Loucy (cell line): ENCODE measurements at regions not wholly inside any gene's neighbourhood (a gene's known extent, or its start where the extent isn't known, plus 50 kb on each side); places are given as distances from the start of the nearest gene placed in this dataset.

Experiments
- H2AFZ ChIP-seq: fragments of 200-600 bp; sonication (generic); 2 replicates; pipeline ENCODE4 v1.6.0; 2016; ENCODE audit warnings: antibody characterized with exemption, mild to moderate bottlenecking, low read length, moderate library complexity
- H3F3A ChIP-seq: fragments of 200-600 bp; 2 replicates; pipeline ENCODE4 v1.6.0; 2016; ENCODE audit warnings: antibody characterized with exemption, low read depth, mild to moderate bottlenecking
- H3K27me3 ChIP-seq: fragments of 200-600 bp; sonication (generic); 2 replicates; pipeline ENCODE4 v1.6.1; 2014; ENCODE audit warnings: low read length, mild to moderate bottlenecking; ENCODE audit not compliant: insufficient read depth, poor library complexity, severe bottlenecking
- H3K36me3 ChIP-seq: fragments of 200-600 bp; sonication (generic); 2 replicates; pipeline ENCODE4 v1.6.1; 2016; ENCODE audit warnings: low read length; ENCODE audit not compliant: insufficient read depth
- H3K4me1 ChIP-seq: fragments of 200-600 bp; sonication (generic); 2 replicates; pipeline ENCODE4 v1.5.1; 2014; ENCODE audit warnings: low read length, mild to moderate bottlenecking; ENCODE audit not compliant: insufficient read depth, poor library complexity, severe bottlenecking
- H3K4me2 ChIP-seq: fragments of 200-600 bp; sonication (generic); 2 replicates; pipeline ENCODE4 v1.6.0; 2014; ENCODE audit warnings: antibody characterized with exemption, low read length, low read depth, mild to moderate bottlenecking; ENCODE audit not compliant: poor library complexity, severe bottlenecking
- H3K4me3 ChIP-seq: fragments of 200-600 bp; sonication (generic); 2 replicates; pipeline ENCODE4 v1.5.1; 2014; ENCODE audit warnings: low read length, mild to moderate bottlenecking, mixed read lengths; ENCODE audit not compliant: poor library complexity, severe bottlenecking
- H3K79me2 ChIP-seq: fragments of 200-600 bp; sonication (generic); 2 replicates; pipeline ENCODE4 v1.6.1; 2014; ENCODE audit warnings: low read length; ENCODE audit not compliant: insufficient read depth
- H3K9ac ChIP-seq: fragments of 200-600 bp; sonication (generic); 2 replicates; pipeline ENCODE4 v1.6.0; 2014; ENCODE audit warnings: mild to moderate bottlenecking, low read depth, low read length, moderate library complexity; ENCODE audit not compliant: poor library complexity, severe bottlenecking
- H3K9me2 ChIP-seq: fragments of 200-600 bp; sonication (generic); replicated peaks from 2 replicates; pipeline ENCODE4 v1.6.1; 2016; ENCODE audit warnings: low read depth, low read length, mixed read lengths
- H3K9me3 ChIP-seq: fragments of 200-600 bp; sonication (generic); 2 replicates; pipeline ENCODE4 v1.6.1; 2014; ENCODE audit warnings: mild to moderate bottlenecking, antibody characterized with exemption, low read length, low read depth; ENCODE audit not compliant: insufficient read depth
- H4K20me1 ChIP-seq: fragments of 200-600 bp; sonication (generic); 2 replicates; pipeline ENCODE4 v1.6.0; 2014; ENCODE audit warnings: antibody characterized with exemption, low read length, mild to moderate bottlenecking; ENCODE audit not compliant: insufficient read depth, poor library complexity, severe bottlenecking
- EZH2phosphoT487 ChIP-seq: fragments of 200-600 bp; IDR thresholded peaks from 2 replicates; pipeline ENCODE4 v1.6.1; 2018; ENCODE audit warnings: antibody characterized with exemption, mild to moderate bottlenecking, moderate library complexity, borderline replicate concordance
- TF ChIP-seq, protein P1 (sequence below): fragments of 200-600 bp; sonication (generic); conservative IDR thresholded peaks from 2 replicates; pipeline ENCODE4 v1.5.1; 2014; ENCODE audit warnings: mild to moderate bottlenecking, antibody characterized with exemption, low read length

DNA sequence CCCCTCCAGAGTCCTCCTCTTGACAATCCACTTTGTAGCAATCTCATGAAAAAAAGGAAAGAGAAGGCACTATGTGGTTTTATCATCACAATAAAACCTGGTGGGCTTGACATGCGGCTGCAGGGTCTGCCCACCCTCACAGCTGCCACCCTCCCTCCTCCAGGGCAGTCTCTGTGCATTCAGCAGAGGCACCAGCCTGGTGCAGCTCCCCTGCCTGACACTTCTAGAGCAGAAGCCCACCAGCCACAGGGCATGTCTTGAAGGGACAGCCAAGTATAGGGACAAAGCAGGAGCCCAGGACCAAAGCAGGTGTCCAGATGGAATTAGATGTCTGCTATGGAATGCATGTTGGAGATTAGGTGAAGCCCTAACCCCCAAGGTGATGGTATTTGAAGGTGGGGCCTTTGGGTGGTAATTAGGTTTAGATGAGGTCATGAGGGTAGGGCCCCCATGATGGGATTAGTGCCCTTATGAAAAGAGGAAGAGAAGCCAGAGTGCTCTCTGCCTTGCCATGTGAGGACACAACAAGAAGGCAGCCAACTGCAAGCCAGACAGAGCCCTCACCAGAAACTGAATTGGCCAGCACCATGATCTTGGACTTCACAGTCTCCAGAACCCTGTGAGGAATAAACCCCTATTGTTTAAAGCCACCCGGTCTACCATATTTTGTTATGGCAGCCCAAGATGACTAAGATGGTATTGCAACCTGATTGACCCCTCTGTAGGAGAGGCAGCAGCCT is 86.9 kb downstream of the MCFD2 start:
- TF ChIP-seq EZH2phosphoT487, result no peak
- TF ChIP-seq, protein P1, sequence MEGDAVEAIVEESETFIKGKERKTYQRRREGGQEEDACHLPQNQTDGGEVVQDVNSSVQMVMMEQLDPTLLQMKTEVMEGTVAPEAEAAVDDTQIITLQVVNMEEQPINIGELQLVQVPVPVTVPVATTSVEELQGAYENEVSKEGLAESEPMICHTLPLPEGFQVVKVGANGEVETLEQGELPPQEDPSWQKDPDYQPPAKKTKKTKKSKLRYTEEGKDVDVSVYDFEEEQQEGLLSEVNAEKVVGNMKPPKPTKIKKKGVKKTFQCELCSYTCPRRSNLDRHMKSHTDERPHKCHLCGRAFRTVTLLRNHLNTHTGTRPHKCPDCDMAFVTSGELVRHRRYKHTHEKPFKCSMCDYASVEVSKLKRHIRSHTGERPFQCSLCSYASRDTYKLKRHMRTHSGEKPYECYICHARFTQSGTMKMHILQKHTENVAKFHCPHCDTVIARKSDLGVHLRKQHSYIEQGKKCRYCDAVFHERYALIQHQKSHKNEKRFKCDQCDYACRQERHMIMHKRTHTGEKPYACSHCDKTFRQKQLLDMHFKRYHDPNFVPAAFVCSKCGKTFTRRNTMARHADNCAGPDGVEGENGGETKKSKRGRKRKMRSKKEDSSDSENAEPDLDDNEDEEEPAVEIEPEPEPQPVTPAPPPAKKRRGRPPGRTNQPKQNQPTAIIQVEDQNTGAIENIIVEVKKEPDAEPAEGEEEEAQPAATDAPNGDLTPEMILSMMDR, result no peak
- Histone ChIP-seq H3K4me3 (no peak overlapping the region), H3K4me2 (peak overlapping the region; percentile 31)

DNA sequence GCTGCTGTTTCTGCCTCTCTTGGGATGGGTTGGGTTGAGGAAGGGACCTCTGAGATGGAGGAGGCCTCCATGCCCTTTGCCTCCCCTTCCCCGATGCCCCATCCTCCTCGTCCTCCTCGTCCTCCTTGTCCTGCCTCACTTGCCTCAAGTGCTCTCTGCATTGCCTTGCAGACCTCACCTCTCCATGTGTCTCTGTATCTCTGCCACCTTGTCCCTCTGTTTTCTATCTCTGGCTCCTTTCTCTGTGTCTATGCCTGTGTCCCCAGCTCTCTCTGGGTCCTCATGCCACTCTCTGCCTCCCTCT is 87.5 kb downstream of the MCFD2 start:
- TF ChIP-seq EZH2phosphoT487, result no peak
- TF ChIP-seq, protein P1, result no peak
- Histone ChIP-seq H3K4me2 (peak overlapping the region; percentile 31), H3K27me3 (no peaks in the 10 kb centered on the region)

More for the DNA sequence above, 86.9 kb downstream of the MCFD2 start:
- H2AFZ ChIP-seq, result no peak overlapping the region
- H3K9ac ChIP-seq, result no peak overlapping the region
- no peaks in the 10 kb centered on the region for H3F3A ChIP-seq
- H3K9me3 ChIP-seq, result no peaks in the 10 kb centered on the region
- no peaks in the 10 kb centered on the region for H3K79me2 ChIP-seq
- no peaks in the 10 kb centered on the region for H4K20me1 ChIP-seq
- H3K9me2 ChIP-seq, result no peaks in the 10 kb centered on the region
- no peaks in the 10 kb centered on the region for H3K27me3 ChIP-seq
- no peaks in the 10 kb centered on the region for H3K36me3 ChIP-seq
- H3K4me1 ChIP-seq, result peaks cover 37% of the 10 kb centered on the region

DNA sequence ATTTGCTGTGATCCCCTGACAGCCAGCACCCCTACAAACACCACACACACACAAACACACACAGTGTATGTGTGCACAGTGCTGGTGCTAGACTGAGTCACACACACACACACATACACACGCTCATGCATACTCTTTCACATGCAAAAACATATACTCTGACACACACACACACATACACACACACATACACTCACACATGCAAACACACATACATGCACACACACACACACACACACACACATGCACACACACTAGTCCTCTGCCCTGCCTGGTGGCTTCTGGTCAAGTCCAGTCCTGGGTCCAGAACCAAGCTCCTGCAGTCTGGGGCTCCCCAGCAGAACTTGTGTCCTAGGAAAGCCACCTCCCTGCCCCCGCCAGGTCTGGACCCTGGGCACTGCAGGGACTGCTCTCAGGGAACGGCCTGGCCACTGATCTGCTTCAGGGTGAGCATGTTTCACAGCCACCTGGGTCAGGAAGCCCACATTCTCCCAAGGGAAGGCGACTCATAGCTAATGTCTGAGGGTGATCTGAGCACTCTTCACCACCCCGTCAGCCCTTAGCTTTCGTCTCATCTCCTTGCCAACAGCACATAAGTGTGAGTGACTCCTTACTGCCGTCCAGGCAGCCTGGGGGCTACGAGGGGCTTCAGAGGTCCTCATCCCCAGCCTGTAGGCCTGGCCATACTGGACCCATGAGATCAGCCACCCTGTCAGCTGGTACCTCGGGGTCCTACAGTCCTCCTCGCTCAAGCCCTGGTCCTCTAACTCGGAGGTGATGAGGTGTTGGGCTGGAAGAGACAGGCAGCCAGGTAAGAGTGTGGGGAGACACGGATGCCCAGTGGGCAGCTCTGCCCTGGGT is 88.1 kb downstream of the MCFD2 start:
- H2AFZ ChIP-seq, result no peak overlapping the region; the same call in 1 of the 2 replicates
- H3F3A ChIP-seq, result no peaks in the 10 kb centered on the region
- H3K4me3 ChIP-seq, result no peak overlapping the region
- no peaks in the 10 kb centered on the region for H3K36me3 ChIP-seq
- H3K9ac ChIP-seq, result no peak overlapping the region
- peak overlapping the region; percentile 31 for H3K4me2 ChIP-seq
- no peaks in the 10 kb centered on the region for H3K79me2 ChIP-seq
- no peaks in the 10 kb centered on the region for H3K9me3 ChIP-seq
- no peaks in the 10 kb centered on the region for H3K9me2 ChIP-seq
- H3K4me1 ChIP-seq, result peaks cover 37% of the 10 kb centered on the region
- no peak for TF ChIP-seq EZH2phosphoT487
- TF ChIP-seq, protein P1, result no peak
- no peaks in the 10 kb centered on the region for H4K20me1 ChIP-seq
- no peaks in the 10 kb centered on the region for H3K27me3 ChIP-seq

More for the DNA sequence above, 87.5 kb downstream of the MCFD2 start:
- Histone ChIP-seq H3K9me2 (no peaks in the 10 kb centered on the region), H3K4me3 (no peak overlapping the region), H3K9ac (no peak overlapping the region), H3K9me3 (no peaks in the 10 kb centered on the region), H3F3A (no peaks in the 10 kb centered on the region), H2AFZ (no peak overlapping the region), H3K36me3 (no peaks in the 10 kb centered on the region), H3K79me2 (no peaks in the 10 kb centered on the region), H4K20me1 (no peaks in the 10 kb centered on the region), H3K4me1 (peaks cover 37% of the 10 kb centered on the region)
